ENCODE measurements at regions not wholly inside any gene's neighbourhood (a gene's known extent, or its start where the extent isn't known, plus 50 kb on each side); places are given as distances from the start of the nearest gene placed in this dataset.
"Not testable (repeated sequence)": the region's sequence is repeated elsewhere in the genome, so short reads cannot be mapped to it uniquely, and the experiment has no call there.

DNA sequence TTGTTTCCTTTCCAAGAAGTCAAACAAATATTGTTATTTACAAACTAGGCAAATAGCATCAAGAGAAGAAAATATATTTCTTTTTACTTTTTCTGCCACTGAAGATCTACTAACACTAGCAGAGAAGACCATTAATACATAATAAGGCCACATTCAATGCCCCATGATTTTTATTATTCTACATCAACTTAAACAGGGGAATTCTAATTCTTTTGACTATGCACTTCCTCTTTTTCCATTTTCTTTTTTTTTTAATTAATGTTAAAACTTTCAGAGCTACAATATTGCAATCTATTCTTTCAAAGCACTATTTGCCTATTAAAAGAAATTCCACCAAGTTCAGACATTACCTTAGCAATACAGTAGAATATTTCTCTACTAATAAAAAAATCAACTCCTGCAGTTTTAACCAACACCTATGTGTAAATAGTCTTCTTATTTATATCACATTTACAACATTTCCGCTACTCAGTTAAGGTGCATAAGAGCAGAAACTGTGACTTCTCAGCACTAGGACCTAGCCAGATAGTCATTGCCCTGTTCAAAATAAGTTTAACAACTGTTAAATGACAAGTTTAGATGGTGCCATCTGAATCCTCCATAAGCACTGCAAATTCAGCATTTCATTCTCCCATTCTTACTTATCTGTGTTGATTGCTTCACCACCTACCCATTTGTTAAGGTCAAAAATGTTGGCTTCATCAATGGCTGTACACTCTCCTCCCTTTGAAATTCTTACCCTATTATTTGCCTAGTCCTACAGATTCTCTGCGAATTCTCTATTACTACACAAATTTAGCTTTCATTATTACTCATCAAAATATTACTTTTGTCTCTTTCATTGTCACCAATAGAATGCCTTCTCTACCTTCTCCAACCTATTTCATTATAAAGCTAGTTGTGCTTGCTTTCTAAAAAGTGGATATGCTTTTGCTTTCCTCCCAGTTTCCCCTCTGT is 90.1 kb downstream of the SPDYE17 start:
- DNase-seq, H3K4me3 ChIP-seq, H3K27ac ChIP-seq: not testable (repeated sequence)

DNA sequence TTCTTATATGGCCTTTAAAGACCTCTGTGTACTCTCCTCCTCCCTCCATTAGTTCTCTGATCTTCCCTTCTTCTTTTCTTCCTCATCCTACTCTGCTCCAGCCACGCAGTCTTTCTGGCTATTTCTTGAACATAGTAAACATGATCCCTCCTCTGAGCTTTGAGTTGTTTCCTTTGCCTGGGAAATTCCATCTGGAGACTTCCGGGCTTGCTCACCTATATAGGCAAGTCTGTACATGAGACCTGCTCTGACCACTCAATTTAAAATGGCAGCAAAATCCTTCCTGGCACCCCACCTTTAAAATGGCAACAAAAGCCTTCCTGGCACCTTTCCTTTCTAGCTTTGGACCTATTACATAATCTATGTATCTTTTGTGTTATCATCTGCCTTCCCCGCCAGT is 94.4 kb downstream of the SPDYE17 start:
- DNase-seq; H3K4me1 ChIP-seq; intact Hi-C loops (cut with DNase I); H3K9me3 ChIP-seq; H3K27ac ChIP-seq; ATAC-seq; H3K4me3 ChIP-seq; H3K36me3 ChIP-seq; H3K27me3 ChIP-seq: not testable (repeated sequence)
- 71% methylated on average over 2 of the region's 3 CpGs for WGBS (ENCODE audit: insufficient coverage, low coverage, low lambda C conversion rate, missing lambda C conversion rate)

More for the DNA sequence above, 90.1 kb downstream of the SPDYE17 start:
- H3K9me3 ChIP-seq; intact Hi-C loops (cut with DNase I); ATAC-seq; H3K27me3 ChIP-seq; H3K4me1 ChIP-seq; H3K36me3 ChIP-seq: not testable (repeated sequence)
- WGBS (ENCODE audit: insufficient coverage, low coverage, low lambda C conversion rate, missing lambda C conversion rate): 100% methylated on average over 1 of the region's 2 CpGs

DNA sequence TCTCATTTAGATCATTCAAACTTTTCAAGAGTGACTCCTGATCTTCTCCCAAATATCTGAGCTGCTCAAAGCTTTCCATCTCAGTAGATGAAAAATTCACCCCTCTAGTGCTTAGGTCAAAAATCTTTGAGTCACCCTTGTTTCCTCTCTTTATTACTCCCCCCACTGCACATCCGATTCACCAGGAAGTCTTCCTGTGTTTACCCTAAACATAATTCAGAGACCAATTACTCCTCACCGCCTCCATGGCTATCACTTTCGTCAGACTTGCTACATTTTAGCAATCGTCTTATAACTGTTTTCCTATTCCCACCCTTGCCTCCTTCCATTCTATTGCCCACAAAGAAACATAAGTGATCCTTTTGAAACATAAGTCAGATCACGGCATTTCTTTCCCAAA is 94.8 kb downstream of the SPDYE17 start:
- intact Hi-C loops (cut with DNase I); H3K4me3 ChIP-seq; H3K9me3 ChIP-seq; H3K27ac ChIP-seq; H3K36me3 ChIP-seq; ATAC-seq; H3K27me3 ChIP-seq; DNase-seq; H3K4me1 ChIP-seq: not testable (repeated sequence)
- 56% methylated on average over 5 of the region's 5 CpGs for WGBS (ENCODE audit: insufficient coverage, low coverage, low lambda C conversion rate, missing lambda C conversion rate)

DNA sequence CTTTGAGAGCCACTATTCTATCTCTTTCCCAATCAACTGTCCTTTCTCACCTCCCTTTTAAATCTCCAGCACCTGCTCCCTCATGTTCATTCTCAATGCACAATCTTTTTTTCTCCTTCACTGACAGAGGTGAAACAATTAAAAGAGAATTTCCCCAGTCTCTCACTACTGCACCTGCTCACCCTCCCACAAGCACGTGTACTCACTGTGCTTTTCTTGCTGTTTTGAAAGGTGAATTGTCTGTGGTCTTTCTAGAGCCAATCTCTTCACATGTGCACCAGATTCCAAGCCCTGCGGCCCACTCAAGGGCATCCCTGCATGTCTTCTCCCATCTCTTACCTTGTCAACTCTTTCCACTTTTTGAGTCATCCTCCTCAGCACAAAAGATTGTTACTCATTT is 95.8 kb downstream of the SPDYE17 start:
- H3K36me3 ChIP-seq; H3K4me1 ChIP-seq; H3K4me3 ChIP-seq; ATAC-seq; H3K27ac ChIP-seq; intact Hi-C loops (cut with DNase I); DNase-seq; H3K9me3 ChIP-seq; H3K27me3 ChIP-seq: not testable (repeated sequence)
- 89% methylated on average over 2 of the region's 2 CpGs for whole genome bisulfite sequencing (ENCODE audit: insufficient coverage, low coverage, low lambda C conversion rate, missing lambda C conversion rate)

DNA sequence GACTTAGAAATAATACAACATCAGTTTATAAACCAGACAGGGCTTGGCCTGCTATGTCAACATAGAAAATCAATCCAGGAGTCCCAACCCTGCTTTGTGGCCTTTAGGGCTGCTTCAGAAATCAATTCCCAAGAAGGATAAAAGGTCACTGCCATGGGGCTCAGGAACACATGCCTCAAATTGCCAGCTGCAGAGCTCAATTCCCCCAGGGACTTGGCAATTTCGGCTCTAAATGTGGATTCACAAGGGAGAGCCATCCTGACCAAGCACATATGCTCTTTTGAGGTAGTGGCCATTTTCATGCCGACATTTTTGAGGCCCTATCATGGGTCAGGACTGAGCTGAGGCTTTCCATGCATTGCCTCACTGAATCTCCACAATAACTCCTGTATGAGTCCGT is 97.5 kb downstream of the SPDYE17 start:
- H3K27ac ChIP-seq; intact Hi-C loops (cut with DNase I); H3K4me1 ChIP-seq; H3K9me3 ChIP-seq; H3K4me3 ChIP-seq; DNase-seq; H3K27me3 ChIP-seq; H3K36me3 ChIP-seq: not testable (repeated sequence)
- 83% methylated on average over 2 of the region's 3 CpGs for WGBS (ENCODE audit: insufficient coverage, low coverage, low lambda C conversion rate, missing lambda C conversion rate)
- ATAC-seq: peak in 1 of 4 donors; percentile 61

DNA sequence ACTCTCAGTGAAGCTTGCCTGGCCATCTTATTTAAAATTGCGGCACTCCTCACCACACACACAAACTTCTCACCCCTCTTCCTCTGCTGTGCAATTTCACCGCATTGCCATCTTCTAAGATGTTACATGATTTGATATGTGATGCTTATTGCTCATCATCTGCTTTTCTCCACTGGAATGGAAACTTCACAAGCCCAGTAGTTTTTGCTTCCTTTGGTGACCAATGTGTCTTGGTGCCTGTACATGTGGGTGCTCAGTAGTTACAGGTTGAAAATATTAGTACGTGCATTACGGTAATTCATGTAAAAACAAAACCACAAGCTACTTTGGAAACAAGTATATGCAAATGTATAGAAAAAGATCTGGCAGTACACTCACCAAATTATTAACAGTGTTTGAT is 99.2 kb downstream of the SPDYE17 start:
- H3K4me1 ChIP-seq; ATAC-seq; DNase-seq; H3K27ac ChIP-seq; H3K27me3 ChIP-seq; intact Hi-C loops (cut with DNase I); H3K4me3 ChIP-seq; H3K36me3 ChIP-seq; H3K9me3 ChIP-seq: not testable (repeated sequence)
- WGBS (ENCODE audit: insufficient coverage, low coverage, low lambda C conversion rate, missing lambda C conversion rate): 86% methylated on average over 4 of the region's 4 CpGs

DNA sequence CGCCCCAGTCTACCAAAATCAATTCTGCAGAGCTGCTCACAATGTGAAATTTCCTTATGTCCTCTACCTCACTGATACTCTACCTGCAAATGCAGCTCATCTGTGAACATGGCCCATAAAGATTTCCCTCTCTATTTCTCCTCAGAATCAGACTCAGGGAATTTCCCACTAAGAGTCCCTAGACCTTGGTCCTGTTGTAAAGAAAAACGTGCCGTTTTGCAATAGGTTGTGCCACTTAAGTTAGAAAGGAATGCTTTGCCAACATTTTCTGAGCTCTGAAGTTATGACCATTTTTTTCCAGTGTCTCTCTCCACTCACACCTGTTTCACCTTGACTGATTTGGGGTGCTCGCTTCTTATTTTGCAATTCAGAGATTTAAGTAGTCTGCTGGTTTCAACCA is 100.7 kb downstream of the SPDYE17 start:
- H3K4me1 ChIP-seq; H3K27me3 ChIP-seq; H3K4me3 ChIP-seq; H3K9me3 ChIP-seq; H3K27ac ChIP-seq; intact Hi-C loops (cut with DNase I); DNase-seq; ATAC-seq; H3K36me3 ChIP-seq: not testable (repeated sequence)
- WGBS (ENCODE audit: insufficient coverage, low coverage, low lambda C conversion rate, missing lambda C conversion rate): 25% methylated on average over 2 of the region's 4 CpGs

DNA sequence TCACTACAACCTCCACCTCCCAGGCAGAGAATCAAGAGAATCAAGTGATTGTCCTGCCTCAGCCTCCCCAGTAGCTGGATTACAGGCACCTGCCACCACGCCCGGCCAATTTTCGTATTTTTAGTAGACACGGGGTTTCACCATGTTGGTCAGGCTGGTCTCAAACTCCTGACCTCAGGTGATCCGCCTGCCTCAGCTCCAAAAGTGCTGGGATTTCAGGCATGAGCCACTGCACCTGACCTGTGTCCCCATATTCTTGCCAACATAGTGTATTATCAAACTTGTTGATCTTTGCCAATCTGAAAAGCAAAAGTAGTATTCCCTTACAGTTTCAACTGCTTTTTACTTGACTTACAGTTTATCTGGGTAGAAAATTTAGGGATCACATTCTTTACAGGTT is 101.7 kb downstream of the SPDYE17 start:
- 47% methylated on average over 4 of the region's 5 CpGs for WGBS (ENCODE audit: insufficient coverage, low coverage, low lambda C conversion rate, missing lambda C conversion rate)
- H3K27ac ChIP-seq; H3K4me3 ChIP-seq; H3K9me3 ChIP-seq; H3K27me3 ChIP-seq; H3K4me1 ChIP-seq; H3K36me3 ChIP-seq; intact Hi-C loops (cut with DNase I): not testable (repeated sequence)
- ATAC-seq (peak; percentile 63 to 83 (median 72)), DNase-seq (peak; percentile 16 to 51 (median 47))

DNA sequence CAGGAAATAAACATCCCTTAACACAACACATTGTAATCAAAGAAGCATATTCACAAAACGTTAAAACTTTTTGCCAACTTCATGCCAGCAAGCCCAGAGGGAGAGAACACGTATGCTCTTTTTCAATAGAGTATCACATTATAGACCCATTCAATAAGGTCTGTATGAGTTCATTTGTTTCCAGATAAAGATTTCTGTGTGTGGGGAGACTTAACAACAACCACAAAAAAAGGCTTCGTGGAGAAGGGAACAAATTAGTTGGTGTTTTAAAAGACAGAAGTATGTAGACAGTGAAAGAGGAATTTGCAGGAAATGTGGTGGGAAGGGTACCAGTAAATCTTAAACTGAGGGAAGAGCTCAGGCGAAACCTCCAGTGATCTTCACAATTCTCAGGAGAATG is 103.4 kb downstream of the SPDYE17 start:
- intact Hi-C loops (cut with DNase I); H3K27me3 ChIP-seq; H3K36me3 ChIP-seq; H3K27ac ChIP-seq; ATAC-seq; DNase-seq; H3K4me1 ChIP-seq; H3K9me3 ChIP-seq; H3K4me3 ChIP-seq: not testable (repeated sequence)
- 52% methylated on average over 4 of the region's 4 CpGs for WGBS (ENCODE audit: insufficient coverage, low coverage, low lambda C conversion rate, missing lambda C conversion rate)

DNA sequence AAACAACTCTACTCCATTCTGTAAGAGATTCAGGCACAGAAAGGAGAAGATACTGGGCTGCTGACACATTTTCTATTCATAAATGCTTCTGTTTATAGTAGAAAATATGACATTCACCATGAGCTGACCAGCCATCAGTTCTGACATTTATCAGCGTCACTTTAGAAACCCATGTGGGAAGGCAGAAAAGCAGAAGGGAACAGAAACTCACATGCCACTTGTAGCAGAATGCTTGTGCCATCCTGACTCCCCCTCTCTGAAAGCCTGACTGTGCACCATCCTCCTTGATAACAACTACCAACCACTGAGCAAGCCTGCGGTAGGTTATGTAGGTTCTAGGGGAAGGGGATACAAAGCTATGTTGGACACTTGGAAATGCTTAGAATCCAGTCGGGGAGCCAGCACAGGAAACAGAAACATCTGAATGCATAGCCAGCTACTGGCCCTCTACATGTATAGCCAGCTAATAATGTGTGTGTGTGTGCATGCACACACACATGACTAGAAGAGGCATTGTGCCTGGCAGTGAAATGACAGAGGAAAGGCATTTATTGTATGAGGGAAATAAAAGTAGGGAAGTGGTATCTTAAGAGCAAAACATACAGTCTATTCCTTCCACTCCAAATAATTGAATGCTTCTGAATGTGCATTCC is 104.3 kb downstream of the SPDYE17 start:
- not testable (repeated sequence) for ATAC-seq, DNase-seq

DNA sequence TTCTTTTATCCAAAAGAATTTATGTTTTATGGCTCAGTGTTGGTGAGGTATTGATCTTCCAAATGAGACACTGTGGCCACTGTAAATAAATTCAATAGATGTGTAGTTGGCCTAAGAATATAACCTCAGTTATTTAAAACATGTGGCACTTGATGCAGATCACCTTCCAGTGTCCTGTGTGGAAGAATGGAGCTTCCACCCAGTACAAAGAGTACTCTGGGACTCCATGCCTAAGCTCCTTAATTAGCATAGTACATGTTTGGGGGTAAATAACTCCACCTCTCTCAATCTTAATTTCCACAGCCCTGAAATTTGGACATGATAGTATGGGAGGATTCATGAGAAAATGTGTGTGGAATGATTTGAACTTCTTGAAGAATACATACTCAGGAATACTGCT is 105.7 kb downstream of the SPDYE17 start:
- H3K4me1 ChIP-seq; H3K36me3 ChIP-seq; H3K27ac ChIP-seq; ATAC-seq; H3K9me3 ChIP-seq; DNase-seq; H3K4me3 ChIP-seq; intact Hi-C loops (cut with DNase I); H3K27me3 ChIP-seq: not testable (repeated sequence)

More for the DNA sequence above, 104.3 kb downstream of the SPDYE17 start:
- intact Hi-C loops (cut with DNase I); H3K9me3 ChIP-seq; H3K4me1 ChIP-seq; H3K4me3 ChIP-seq; H3K27me3 ChIP-seq; H3K27ac ChIP-seq; H3K36me3 ChIP-seq: not testable (repeated sequence)
- 38% methylated on average over 1 of the region's 3 CpGs for WGBS (ENCODE audit: insufficient coverage, low coverage, low lambda C conversion rate, missing lambda C conversion rate)

Measured in right lobe of liver (tissue), 6 donors.